WTC11 (cell line): ENCODE measurements at regions not wholly inside any gene's neighbourhood (a gene's known extent, or its start where the extent isn't known, plus 50 kb on each side); places are given as distances from the start of the nearest gene placed in this dataset.

Source experiments
- ATAC-seq: fragments of 200-7000 bp; cut with Tn5 transposase; 2 replicates; pipeline ENCODE4 v1.10.0; 2021; ENCODE audit warnings: mild to moderate bottlenecking, moderate library complexity
- CTCF ChIA-PET: fragments of 300-600 bp; sonication (Branson Sonifier 250); formaldehyde crosslinking; loops from one replicate; lab custom pipeline; 2021; ENCODE audit warnings: antibody characterized with exemption; lab: Charles Lee
- POLR2A ChIA-PET: fragments of 350-600 bp; sonication (Branson Sonifier 250); formaldehyde crosslinking; loops from one replicate; lab custom pipeline; 2021; ENCODE audit warnings: antibody characterized with exemption; lab: Charles Lee
- DNase-seq: peaks from one replicate; pipeline ENCODE4 v3.0.0; 2021; ENCODE audit warnings: low spot score
- H3K27ac Mint-ChIP-seq: 2 replicates; pipeline ENCODE4 v1.8.0; 2021; ENCODE audit warnings: mixed read lengths
- H3K27me3 Mint-ChIP-seq: 2 replicates; pipeline ENCODE4 v1.8.0; 2021; ENCODE audit warnings: low read depth, mild to moderate bottlenecking, moderate library complexity, mixed read lengths
- H3K36me3 Mint-ChIP-seq: 2 replicates; pipeline ENCODE4 v1.8.0; 2021; ENCODE audit warnings: mixed read lengths
- H3K4me1 Mint-ChIP-seq: 2 replicates; pipeline ENCODE4 v1.8.0; 2022; ENCODE audit warnings: mixed read lengths
- H3K4me3 Mint-ChIP-seq: 2 replicates; pipeline ENCODE4 v1.8.0; 2021; ENCODE audit warnings: mild to moderate bottlenecking, moderate library complexity, mixed read lengths
- H3K9me3 Mint-ChIP-seq: 2 replicates; pipeline ENCODE4 v1.8.0; 2021; ENCODE audit warnings: mixed read lengths
- ARID4B ChIP-seq: sonication (generic); formaldehyde crosslinking; IDR thresholded peaks from 2 replicates; pipeline ENCODE4 v1.8.0; 2023; ENCODE audit warnings: missing genetic modification reagents, mild to moderate bottlenecking, borderline replicate concordance
- ELF4 ChIP-seq: sonication (generic); formaldehyde crosslinking; IDR thresholded peaks from 2 replicates; pipeline ENCODE4 v1.8.1; 2022; ENCODE audit warnings: low read depth, mild to moderate bottlenecking, moderate library complexity, missing genetic modification reagents
- FOXJ3 ChIP-seq: sonication (generic); formaldehyde crosslinking; IDR thresholded peaks from 2 replicates; pipeline ENCODE4 v1.9.0; 2021; ENCODE audit warnings: missing genetic modification reagents, mild to moderate bottlenecking, borderline replicate concordance
- FOXP1 ChIP-seq: sonication (generic); formaldehyde crosslinking; IDR thresholded peaks from 2 replicates; pipeline ENCODE4 v1.8.0; 2022; ENCODE audit warnings: missing genetic modification reagents, mild to moderate bottlenecking, moderate library complexity, borderline replicate concordance
- GTF2I ChIP-seq: fragments of 250-450 bp; sonication (Bioruptor Pico); conservative IDR thresholded peaks from 2 replicates; pipeline ENCODE4 v1.4.0; 2021; ENCODE audit warnings: mild to moderate bottlenecking
- NFE2L1 ChIP-seq: sonication (generic); formaldehyde crosslinking; IDR thresholded peaks from 2 replicates; pipeline ENCODE4 v1.8.1; 2023; ENCODE audit warnings: missing genetic modification reagents
- NR1H2 ChIP-seq: sonication (generic); formaldehyde crosslinking; IDR thresholded peaks from 2 replicates; pipeline ENCODE4 v1.9.0; 2021; ENCODE audit warnings: mild to moderate bottlenecking, moderate library complexity, missing genetic modification reagents
- TEAD1 ChIP-seq: sonication (generic); formaldehyde crosslinking; IDR thresholded peaks from 2 replicates; pipeline ENCODE4 v1.8.0; 2022; ENCODE audit warnings: mild to moderate bottlenecking, missing genetic modification reagents
- USF1 ChIP-seq: sonication (generic); formaldehyde crosslinking; IDR thresholded peaks from 2 replicates; pipeline ENCODE4 v1.8.0; 2022; ENCODE audit warnings: mild to moderate bottlenecking, missing genetic modification reagents
- ZNF138 ChIP-seq: sonication (generic); formaldehyde crosslinking; conservative IDR thresholded peaks from 2 replicates; pipeline ENCODE4 v1.8.1; 2022; ENCODE audit warnings: mild to moderate bottlenecking, moderate library complexity, missing genetic modification reagents
- ZSCAN18 ChIP-seq: fragments of 250-450 bp; sonication (Bioruptor Pico); IDR thresholded peaks from 2 replicates; pipeline ENCODE4 v2.1.2; 2022; ENCODE audit warnings: mild to moderate bottlenecking, moderate library complexity
- TF ChIP-seq, protein P1 (sequence below): sonication (generic); formaldehyde crosslinking; conservative IDR thresholded peaks from 2 replicates; pipeline ENCODE4 v1.8.1; 2022; ENCODE audit warnings: mild to moderate bottlenecking, missing genetic modification reagents
- TF ChIP-seq, protein P2 (sequence below): fragments of 250-450 bp; sonication (Bioruptor Pico); IDR thresholded peaks from 2 replicates; pipeline ENCODE4 v1.9.0; 2021; ENCODE audit warnings: mild to moderate bottlenecking
- TF ChIP-seq, protein P3 (sequence below): sonication (generic); formaldehyde crosslinking; IDR thresholded peaks from 2 replicates; pipeline ENCODE4 v1.8.0; 2022; ENCODE audit warnings: mild to moderate bottlenecking, missing genetic modification reagents
- TF ChIP-seq, protein P4 (sequence below): fragments of 200-600 bp; IDR thresholded peaks from 2 replicates; pipeline ENCODE4 v1.8.0; 2022; ENCODE audit warnings: antibody characterized with exemption

DNA sequence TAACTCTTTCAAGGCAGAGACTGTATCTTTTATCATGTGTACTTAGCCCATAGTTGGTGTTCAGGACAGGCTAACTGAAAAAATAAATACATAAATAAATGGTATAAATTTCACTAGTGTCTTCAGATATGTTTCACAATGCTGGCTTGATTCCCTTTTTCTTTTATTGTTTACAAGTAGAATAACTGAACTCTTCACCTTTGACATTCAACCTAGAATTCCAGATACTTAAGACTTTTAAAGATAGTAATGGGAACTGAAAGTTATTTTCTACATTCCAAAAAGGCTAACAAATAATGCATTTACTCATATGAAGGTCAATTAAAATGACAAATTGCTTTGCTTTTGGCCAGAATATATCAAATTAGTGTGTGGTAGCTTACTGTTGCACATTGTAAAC is 411.3 kb upstream of the TENM4 start (continued):
- TF ChIP-seq FOXP1 (CRISPR knock-in tag) (no peak), USF1 (CRISPR knock-in tag) (no peak), FOXJ3 (no peak), ZNF138 (CRISPR knock-in tag) (no peak), TEAD1 (no peak)
- TF ChIP-seq, protein P1, sequence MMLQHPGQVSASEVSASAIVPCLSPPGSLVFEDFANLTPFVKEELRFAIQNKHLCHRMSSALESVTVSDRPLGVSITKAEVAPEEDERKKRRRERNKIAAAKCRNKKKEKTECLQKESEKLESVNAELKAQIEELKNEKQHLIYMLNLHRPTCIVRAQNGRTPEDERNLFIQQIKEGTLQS (CRISPR knock-in tag), result no peak
- TF ChIP-seq, protein P2, sequence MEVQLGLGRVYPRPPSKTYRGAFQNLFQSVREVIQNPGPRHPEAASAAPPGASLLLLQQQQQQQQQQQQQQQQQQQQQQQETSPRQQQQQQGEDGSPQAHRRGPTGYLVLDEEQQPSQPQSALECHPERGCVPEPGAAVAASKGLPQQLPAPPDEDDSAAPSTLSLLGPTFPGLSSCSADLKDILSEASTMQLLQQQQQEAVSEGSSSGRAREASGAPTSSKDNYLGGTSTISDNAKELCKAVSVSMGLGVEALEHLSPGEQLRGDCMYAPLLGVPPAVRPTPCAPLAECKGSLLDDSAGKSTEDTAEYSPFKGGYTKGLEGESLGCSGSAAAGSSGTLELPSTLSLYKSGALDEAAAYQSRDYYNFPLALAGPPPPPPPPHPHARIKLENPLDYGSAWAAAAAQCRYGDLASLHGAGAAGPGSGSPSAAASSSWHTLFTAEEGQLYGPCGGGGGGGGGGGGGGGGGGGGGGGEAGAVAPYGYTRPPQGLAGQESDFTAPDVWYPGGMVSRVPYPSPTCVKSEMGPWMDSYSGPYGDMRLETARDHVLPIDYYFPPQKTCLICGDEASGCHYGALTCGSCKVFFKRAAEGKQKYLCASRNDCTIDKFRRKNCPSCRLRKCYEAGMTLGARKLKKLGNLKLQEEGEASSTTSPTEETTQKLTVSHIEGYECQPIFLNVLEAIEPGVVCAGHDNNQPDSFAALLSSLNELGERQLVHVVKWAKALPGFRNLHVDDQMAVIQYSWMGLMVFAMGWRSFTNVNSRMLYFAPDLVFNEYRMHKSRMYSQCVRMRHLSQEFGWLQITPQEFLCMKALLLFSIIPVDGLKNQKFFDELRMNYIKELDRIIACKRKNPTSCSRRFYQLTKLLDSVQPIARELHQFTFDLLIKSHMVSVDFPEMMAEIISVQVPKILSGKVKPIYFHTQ (CRISPR knock-in tag), result no peak

DNA sequence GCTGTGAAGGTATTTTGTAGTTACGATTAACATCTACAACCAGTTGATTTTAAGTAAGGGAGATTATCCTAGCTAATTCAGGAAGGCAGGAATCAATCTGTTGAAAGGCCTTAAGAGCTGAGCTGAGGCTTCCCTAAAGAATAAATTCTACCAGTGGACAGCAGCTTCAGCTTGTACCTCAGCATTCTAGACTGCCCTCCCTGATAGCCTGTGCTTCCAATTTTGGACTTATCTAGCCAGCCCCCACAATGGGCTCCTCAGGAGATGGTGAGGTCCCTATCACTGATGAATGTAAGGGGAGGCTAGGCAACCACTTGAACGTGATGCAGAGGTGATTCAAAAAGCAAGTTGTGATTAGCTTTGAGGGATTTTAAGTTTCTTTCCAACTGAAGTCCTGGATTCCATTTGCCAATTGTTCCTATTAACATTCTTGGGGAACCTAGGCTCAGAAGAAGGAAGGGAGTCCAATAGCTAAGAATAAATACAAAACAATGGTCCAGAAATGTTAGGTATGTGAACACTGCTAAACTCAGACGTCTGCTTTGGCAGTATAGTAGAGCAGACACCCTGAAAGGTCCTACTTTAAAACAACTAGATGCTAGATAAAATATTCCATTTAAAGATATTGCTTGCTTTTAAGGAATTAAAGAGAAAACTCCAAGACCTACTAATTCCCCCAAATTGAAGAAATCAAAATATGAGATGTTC is 404.3 kb upstream of the TENM4 start:
- Mint-ChIP-seq H3K27ac (no peak overlapping the region), H3K4me1 (no peaks in the 10 kb centered on the region), H3K27me3 (peaks cover 3% of the 10 kb centered on the region; the same call in 1 of the 2 replicates), H3K9me3 (peaks cover 1% of the 10 kb centered on the region; the same call in 1 of the 2 replicates), H3K4me3 (no peak overlapping the region), H3K36me3 (no peaks in the 10 kb centered on the region)
- ATAC-seq (no peak), DNase-seq (no peak)
- POLR2A ChIA-PET, result no interaction called here
- CTCF ChIA-PET, result no interaction called here
- no peak for TF ChIP-seq GTF2I
- TF ChIP-seq NR1H2, result no peak
- TF ChIP-seq, protein P3, sequence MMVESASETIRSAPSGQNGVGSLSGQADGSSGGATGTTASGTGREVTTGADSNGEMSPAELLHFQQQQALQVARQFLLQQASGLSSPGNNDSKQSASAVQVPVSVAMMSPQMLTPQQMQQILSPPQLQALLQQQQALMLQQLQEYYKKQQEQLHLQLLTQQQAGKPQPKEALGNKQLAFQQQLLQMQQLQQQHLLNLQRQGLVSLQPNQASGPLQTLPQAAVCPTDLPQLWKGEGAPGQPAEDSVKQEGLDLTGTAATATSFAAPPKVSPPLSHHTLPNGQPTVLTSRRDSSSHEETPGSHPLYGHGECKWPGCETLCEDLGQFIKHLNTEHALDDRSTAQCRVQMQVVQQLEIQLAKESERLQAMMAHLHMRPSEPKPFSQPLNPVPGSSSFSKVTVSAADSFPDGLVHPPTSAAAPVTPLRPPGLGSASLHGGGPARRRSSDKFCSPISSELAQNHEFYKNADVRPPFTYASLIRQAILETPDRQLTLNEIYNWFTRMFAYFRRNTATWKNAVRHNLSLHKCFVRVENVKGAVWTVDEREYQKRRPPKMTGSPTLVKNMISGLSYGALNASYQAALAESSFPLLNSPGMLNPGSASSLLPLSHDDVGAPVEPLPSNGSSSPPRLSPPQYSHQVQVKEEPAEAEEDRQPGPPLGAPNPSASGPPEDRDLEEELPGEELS (CRISPR knock-in tag), result no peak
- no peak for TF ChIP-seq ELF4 (CRISPR knock-in tag)
- no peak for TF ChIP-seq FOXJ3
- TF ChIP-seq ZSCAN18 (CRISPR knock-in tag), result no peak
- TF ChIP-seq ARID4B (CRISPR knock-in tag), result no peak
- TF ChIP-seq, protein P4, sequence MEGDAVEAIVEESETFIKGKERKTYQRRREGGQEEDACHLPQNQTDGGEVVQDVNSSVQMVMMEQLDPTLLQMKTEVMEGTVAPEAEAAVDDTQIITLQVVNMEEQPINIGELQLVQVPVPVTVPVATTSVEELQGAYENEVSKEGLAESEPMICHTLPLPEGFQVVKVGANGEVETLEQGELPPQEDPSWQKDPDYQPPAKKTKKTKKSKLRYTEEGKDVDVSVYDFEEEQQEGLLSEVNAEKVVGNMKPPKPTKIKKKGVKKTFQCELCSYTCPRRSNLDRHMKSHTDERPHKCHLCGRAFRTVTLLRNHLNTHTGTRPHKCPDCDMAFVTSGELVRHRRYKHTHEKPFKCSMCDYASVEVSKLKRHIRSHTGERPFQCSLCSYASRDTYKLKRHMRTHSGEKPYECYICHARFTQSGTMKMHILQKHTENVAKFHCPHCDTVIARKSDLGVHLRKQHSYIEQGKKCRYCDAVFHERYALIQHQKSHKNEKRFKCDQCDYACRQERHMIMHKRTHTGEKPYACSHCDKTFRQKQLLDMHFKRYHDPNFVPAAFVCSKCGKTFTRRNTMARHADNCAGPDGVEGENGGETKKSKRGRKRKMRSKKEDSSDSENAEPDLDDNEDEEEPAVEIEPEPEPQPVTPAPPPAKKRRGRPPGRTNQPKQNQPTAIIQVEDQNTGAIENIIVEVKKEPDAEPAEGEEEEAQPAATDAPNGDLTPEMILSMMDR, result no peak
- TF ChIP-seq, protein P2 (CRISPR knock-in tag), result no peak
- TF ChIP-seq NFE2L1 (CRISPR knock-in tag), result no peak
